Right ventricle myocardium inferior (tissue), 1 donor: ENCODE measurements at regions not wholly inside any gene's neighbourhood (a gene's known extent, or its start where the extent isn't known, plus 50 kb on each side); places are given as distances from the start of the nearest gene placed in this dataset.
"Not testable (repeated sequence)": the region's sequence is repeated elsewhere in the genome, so short reads cannot be mapped to it uniquely, and the experiment has no call there.

Experiments
- ATAC-seq: fragments of 200-7000 bp; cut with Tn5 transposase; one replicate; pipeline ENCODE4 v1.9.1; 2020; ENCODE audit warnings: mild to moderate bottlenecking, moderate library complexity
- DNase-seq: peaks from one replicate; pipeline ENCODE4 v3.0.0; 2021; ENCODE audit errors: missing footprints
- intact Hi-C: fragments of 100-400 bp; cut with DNase I; formaldehyde crosslinking; loops from one replicate; pipeline ENCODE4 v1.11.0; 2022
- donor health status: DM: no; HTN: yes; CAD: no; lungs with severe emphysema.

GRCh38 chr7:68043546-68043945 is 1046.9 kb downstream of the TYW1 start:
- ATAC-seq = no peak
- no peak for DNase-seq
- intact Hi-C loops = no loop called here

GRCh38 chr7:68050627-68051026 is 1054.0 kb downstream of the TYW1 start:
- no peak for ATAC-seq
- no peak for DNase-seq
- intact Hi-C loops = no loop called here

GRCh38 chr7:68058014-68058413 is 1061.4 kb downstream of the TYW1 start:
- DNase-seq = no peak
- ATAC-seq = no peak
- intact Hi-C loops = no loop called here

- DNase-seq (no peak), ATAC-seq (no peak)
- intact Hi-C loops = no loop called here
These were observed 1066.5 kb downstream of the TYW1 start for GRCh38 chr7:68063171-68063570.

- intact Hi-C loops = no loop called here
- ATAC-seq (no peak), DNase-seq (no peak)
These were observed 1068.9 kb downstream of the TYW1 start for GRCh38 chr7:68065581-68065980.

GRCh38 chr7:68067845-68068244 is 1071.2 kb downstream of the TYW1 start:
- no peak for DNase-seq
- no peak for ATAC-seq
- intact Hi-C loops = no loop called here

- intact Hi-C loops = no loop called here
- ATAC-seq = no peak
- DNase-seq = no peak
These were observed 1074.4 kb downstream of the TYW1 start for GRCh38 chr7:68070992-68071391.

- DNase-seq (no peak), ATAC-seq (no peak)
- intact Hi-C loops = no loop called here
These were observed 1077.1 kb downstream of the TYW1 start for GRCh38 chr7:68073701-68074100.

- ATAC-seq (no peak), DNase-seq (no peak)
- intact Hi-C loops = no loop called here
These were observed 1077.6 kb downstream of the TYW1 start for GRCh38 chr7:68074242-68074641.

- intact Hi-C loops = no loop called here
- DNase-seq (no peak), ATAC-seq (no peak)
These were observed 1081.6 kb downstream of the TYW1 start for GRCh38 chr7:68078157-68078710.

GRCh38 chr7:68082066-68082960 is 1085.7 kb downstream of the TYW1 start:
- intact Hi-C loops, ATAC-seq, DNase-seq: not testable (repeated sequence)

- intact Hi-C loops, ATAC-seq, DNase-seq: not testable (repeated sequence)
These were observed 1086.5 kb downstream of the TYW1 start for GRCh38 chr7:68082961-68083657.

- ATAC-seq (no peak), DNase-seq (no peak)
- intact Hi-C loops = no loop called here
These were observed 1090.8 kb downstream of the TYW1 start for GRCh38 chr7:68087401-68087800.

GRCh38 chr7:68088879-68089278 is 1092.2 kb downstream of the TYW1 start:
- intact Hi-C loops = no loop called here
- ATAC-seq = no peak

GRCh38 chr7:68090256-68090655 is 1093.6 kb downstream of the TYW1 start:
- intact Hi-C loops, DNase-seq, ATAC-seq: not testable (repeated sequence)

More at GRCh38 chr7:68088879-68089278, 1092.2 kb downstream of the TYW1 start:
- no peak for DNase-seq

GRCh38 chr7:68103319-68103718 is 1106.7 kb downstream of the TYW1 start:
- intact Hi-C loops = no loop called here
- DNase-seq = no peak
- ATAC-seq = no peak

GRCh38 chr7:68107261-68107660 is 1110.6 kb downstream of the TYW1 start:
- DNase-seq (no peak), ATAC-seq (peak; percentile 87)
- intact Hi-C loops = no loop called here

- ATAC-seq (no peak), DNase-seq (no peak)
- intact Hi-C loops = no loop called here
These were observed 1111.3 kb downstream of the TYW1 start for GRCh38 chr7:68107968-68108367.

GRCh38 chr7:68109299-68109698 is 1112.7 kb downstream of the TYW1 start:
- intact Hi-C loops = no loop called here
- DNase-seq = no peak
- ATAC-seq = no peak

- no peak for ATAC-seq
- no peak for DNase-seq
- intact Hi-C loops = no loop called here
These were observed 1122.8 kb downstream of the TYW1 start for GRCh38 chr7:68119411-68119810.
